Psoas muscle (tissue), 7 donors: ENCODE measurements at regions not wholly inside any gene's neighbourhood (a gene's known extent, or its start where the extent isn't known, plus 50 kb on each side); places are given as distances from the start of the nearest gene placed in this dataset.

Experiments
- ATAC-seq, 4 donors: fragments of 200-7000 bp; cut with Tn5 transposase; one replicate each; pipeline ENCODE4 v1.9.1; 2020; ENCODE audit warnings: moderate library complexity in 3 of 4, mild to moderate bottlenecking in 2 of 4
- DNase-seq, 2 donors: peaks; one replicate each; pipeline ENCODE4 v3.0.0-alpha.2; 2020
- H3K27ac ChIP-seq: fragments of 200-600 bp; one replicate; pipeline ENCODE4 v1.8.0; 2022
- H3K27me3 ChIP-seq, 3 donors: fragments of 200-600 bp in 1 of 3; one replicate each; pipeline versions ENCODE4 v1.6.1 to v1.8.0; 2013 to 2022; ENCODE audit warnings: low read length in 2 of 3, mild to moderate bottlenecking in 2 of 3, moderate library complexity in 1 of 3; ENCODE audit not compliant: insufficient read depth in 3 of 3
- H3K36me3 ChIP-seq, 2 donors: fragments of 200-600 bp in 1 of 2; one replicate each; pipeline versions ENCODE4 v1.6.1 to v1.8.0; 2013 to 2022; ENCODE audit warnings: low read depth in 1 of 2, mild to moderate bottlenecking in 1 of 2, moderate library complexity in 1 of 2; ENCODE audit not compliant: insufficient read depth in 1 of 2
- H3K4me1 ChIP-seq: fragments of 200-600 bp; one replicate; pipeline ENCODE4 v1.8.0; 2022
- H3K4me3 ChIP-seq: fragments of 200-600 bp; one replicate; pipeline ENCODE4 v1.8.0; 2022; ENCODE audit warnings: mild to moderate bottlenecking
- H3K9me3 ChIP-seq: fragments of 200-600 bp; one replicate; pipeline ENCODE4 v1.8.0; 2022
- WGBS, 3 donors: extraction: QIAGEN DNeasy Blood & Tissue Kit; methylation state at CpG; one replicate each; pipeline versions ENCODE4 v1.1.6 to v1.1.7; 2013; 5-methylcytosine and 5-hydroxymethylcytosine counted together
- intact Hi-C, 2 donors: fragments of 100-400 bp; cut with DNase I; formaldehyde crosslinking; loops; one replicate each; pipeline versions ENCODE4 v1.11.0 to v1.14.2; 2022
- TF ChIP-seq, protein P1 (sequence below): fragments of 200-600 bp; IDR thresholded peaks from one replicate; pipeline ENCODE4 v1.8.0; 2022; ENCODE audit warnings: antibody characterized with exemption
- donor health status: healthy with polysubstance abuse.
- donor health status: DM: no; HTN: no; CAD: no; lungs with moderate emphysema.
- donor health status: Bipolar disorder and iron deficiency.
- donor health status: healthy.
- donor health status: DM: yes; HTN: yes; CAD: no.
- donor health status: DM: no; HTN: no; CAD: no.
- donor health status: DM: yes; HTN: yes; CAD: no.

DNA sequence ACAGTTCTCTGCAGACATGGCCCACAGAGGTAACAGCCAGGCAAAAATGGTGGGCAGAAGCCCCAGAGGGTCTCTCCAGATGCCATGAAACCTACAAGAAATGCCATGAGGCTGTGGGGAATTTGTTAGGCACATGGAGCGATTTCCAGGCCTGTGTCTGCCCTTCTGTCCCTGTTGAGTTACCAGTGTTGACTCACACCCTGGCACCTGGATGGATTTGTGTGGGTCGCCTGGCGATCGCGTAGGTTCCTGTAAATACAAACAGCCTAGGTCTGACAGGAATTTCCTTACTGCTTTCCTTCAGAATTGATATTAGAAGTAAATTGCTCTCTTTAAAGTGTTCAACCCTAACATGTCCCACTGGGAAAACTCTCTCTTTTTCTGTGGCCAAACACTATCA lies 164.9 kb upstream of the EEPD1 start:
- intact Hi-C loops: loop anchor here (5.0 to 10.0 kb wide), 3 partner anchors 104 to 124 kb away; no protein-coding TSS in a partner anchor
- H3K4me3 ChIP-seq: no peak overlapping the region
- WGBS, 3 donors: 86 to 92% (median 86%) methylated on average over 5 of the region's 5 CpGs
- no peaks in the 10 kb centered on the region for H3K36me3 ChIP-seq
- ATAC-seq (peak; percentile 49 to 67 (median 58)), DNase-seq (no peak)
- no peaks in the 10 kb centered on the region for H3K27me3 ChIP-seq
- TF ChIP-seq, protein P1, sequence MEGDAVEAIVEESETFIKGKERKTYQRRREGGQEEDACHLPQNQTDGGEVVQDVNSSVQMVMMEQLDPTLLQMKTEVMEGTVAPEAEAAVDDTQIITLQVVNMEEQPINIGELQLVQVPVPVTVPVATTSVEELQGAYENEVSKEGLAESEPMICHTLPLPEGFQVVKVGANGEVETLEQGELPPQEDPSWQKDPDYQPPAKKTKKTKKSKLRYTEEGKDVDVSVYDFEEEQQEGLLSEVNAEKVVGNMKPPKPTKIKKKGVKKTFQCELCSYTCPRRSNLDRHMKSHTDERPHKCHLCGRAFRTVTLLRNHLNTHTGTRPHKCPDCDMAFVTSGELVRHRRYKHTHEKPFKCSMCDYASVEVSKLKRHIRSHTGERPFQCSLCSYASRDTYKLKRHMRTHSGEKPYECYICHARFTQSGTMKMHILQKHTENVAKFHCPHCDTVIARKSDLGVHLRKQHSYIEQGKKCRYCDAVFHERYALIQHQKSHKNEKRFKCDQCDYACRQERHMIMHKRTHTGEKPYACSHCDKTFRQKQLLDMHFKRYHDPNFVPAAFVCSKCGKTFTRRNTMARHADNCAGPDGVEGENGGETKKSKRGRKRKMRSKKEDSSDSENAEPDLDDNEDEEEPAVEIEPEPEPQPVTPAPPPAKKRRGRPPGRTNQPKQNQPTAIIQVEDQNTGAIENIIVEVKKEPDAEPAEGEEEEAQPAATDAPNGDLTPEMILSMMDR: no peak
- no peaks in the 10 kb centered on the region for H3K9me3 ChIP-seq
- peaks cover 19% of the 10 kb centered on the region for H3K4me1 ChIP-seq
- H3K27ac ChIP-seq: peak overlapping the region; percentile 60

DNA sequence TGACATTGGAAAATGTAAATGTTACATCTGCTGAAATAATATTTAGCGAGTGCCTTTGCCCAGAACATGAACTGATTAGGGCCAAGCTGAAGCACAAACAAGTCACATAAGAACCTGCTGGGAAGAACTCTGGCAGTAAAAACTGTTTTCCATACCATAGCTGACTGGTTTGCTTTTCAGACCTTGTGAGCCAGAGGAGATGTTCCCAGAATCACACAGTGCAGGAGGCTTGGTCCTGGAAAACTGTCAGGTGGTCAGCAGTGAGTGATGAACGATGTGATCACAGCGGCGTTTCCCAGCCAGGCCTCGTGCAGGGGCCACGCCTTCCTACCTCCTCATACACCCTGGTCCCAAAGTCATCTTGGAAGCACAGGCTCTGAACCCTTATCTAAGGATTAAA lies 164.2 kb upstream of the EEPD1 start:
- peak overlapping the region; percentile 60 for H3K27ac ChIP-seq
- ATAC-seq (peak; percentile 66 to 83 (median 78)), DNase-seq (no peak)
- H3K4me1 ChIP-seq: peaks cover 19% of the 10 kb centered on the region
- H3K4me3 ChIP-seq: no peak overlapping the region
- no peaks in the 10 kb centered on the region for H3K36me3 ChIP-seq
- H3K9me3 ChIP-seq: no peaks in the 10 kb centered on the region
- WGBS, 3 donors: 37 to 48% (median 45%) methylated on average over 6 of the region's 6 CpGs
- intact Hi-C loops: loop anchor here (5.0 to 10.0 kb wide), 3 partner anchors 103 to 123 kb away; no protein-coding TSS in a partner anchor
- TF ChIP-seq, protein P1: no peak
- no peaks in the 10 kb centered on the region for H3K27me3 ChIP-seq

DNA sequence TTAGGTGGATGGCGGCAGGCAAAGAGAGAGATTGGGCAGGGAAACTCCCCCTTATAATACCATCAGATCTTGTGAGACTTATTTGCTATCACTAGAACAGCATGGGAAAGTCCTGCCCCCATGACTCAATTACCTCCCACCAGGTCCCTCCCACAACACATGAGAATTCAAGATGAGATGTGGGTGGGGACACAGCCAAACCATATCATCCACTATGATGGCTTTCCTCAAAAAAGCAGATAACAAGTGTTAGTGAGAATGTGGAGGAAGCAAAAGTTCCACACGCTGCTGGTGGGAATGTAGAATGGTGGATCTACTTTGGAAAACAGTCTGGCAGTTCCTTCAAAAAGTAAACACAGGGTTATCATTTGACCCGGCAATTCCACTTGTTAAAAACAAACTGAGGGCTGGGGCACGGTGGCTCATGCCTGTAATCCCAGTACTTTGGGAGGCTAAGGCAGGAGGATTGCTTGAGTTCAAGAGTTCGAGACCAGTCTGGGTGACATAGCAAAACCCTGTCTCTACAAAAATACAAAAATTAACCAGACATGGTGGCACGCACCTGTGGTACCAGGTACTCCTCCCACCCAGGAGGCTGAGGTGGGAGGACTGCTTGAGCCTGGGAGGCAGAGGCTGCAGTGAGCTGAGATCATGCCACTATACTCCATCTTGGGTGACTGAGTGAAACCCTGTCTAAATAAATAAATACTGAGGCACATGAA lies 161.4 kb upstream of the EEPD1 start:
- H3K36me3 ChIP-seq: no peaks in the 10 kb centered on the region
- peaks cover 14% of the 10 kb centered on the region for H3K4me1 ChIP-seq
- H3K9me3 ChIP-seq: no peaks in the 10 kb centered on the region
- no peak for DNase-seq
- TF ChIP-seq, protein P1: no peak
- H3K27me3 ChIP-seq: no peaks in the 10 kb centered on the region
- no peak overlapping the region for H3K4me3 ChIP-seq
- no peak for ATAC-seq
- WGBS, 3 donors: 90 to 93% (median 90%) methylated on average over 6 of the region's 6 CpGs
- intact Hi-C loops: loop anchor here in 1 of 2 donors (5.0 kb wide), 1 partner anchor 36 kb away; no protein-coding TSS in a partner anchor
- no peak overlapping the region for H3K27ac ChIP-seq

DNA sequence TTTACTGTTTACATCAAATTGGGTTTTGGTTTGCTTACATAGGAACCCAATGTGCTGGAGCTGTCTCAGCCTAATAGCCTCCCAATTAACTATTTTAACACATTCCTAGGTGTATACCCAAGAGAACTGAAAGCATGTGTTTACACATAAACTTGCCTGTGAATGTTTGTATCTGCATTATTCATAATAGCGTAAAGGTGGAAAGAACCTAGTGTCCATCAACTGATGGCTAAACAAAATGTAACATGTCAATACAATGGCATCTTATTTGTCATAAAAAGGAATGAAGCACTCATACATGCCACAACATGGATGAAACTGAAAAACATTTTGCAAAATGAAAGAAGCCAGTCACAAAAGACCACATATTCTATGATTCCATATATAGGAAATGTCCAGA lies 160.6 kb upstream of the EEPD1 start:
- Histone ChIP-seq H3K36me3 (no peaks in the 10 kb centered on the region), H3K4me1 (peaks cover 14% of the 10 kb centered on the region), H3K27ac (no peak overlapping the region), H3K9me3 (no peaks in the 10 kb centered on the region), H3K4me3 (no peak overlapping the region), H3K27me3 (no peaks in the 10 kb centered on the region)
- no peak for DNase-seq
- no peak for ATAC-seq
- WGBS, 3 donors: 86 to 100% (median 93%) methylated on average over 1 of the region's 1 CpG
- intact Hi-C loops: loop anchor here in 1 of 2 donors (5.0 kb wide), 1 partner anchor 35 kb away; no protein-coding TSS in a partner anchor
- TF ChIP-seq, protein P1: no peak
